ENCODE measurements at regions not wholly inside any gene's neighbourhood (a gene's known extent, or its start where the extent isn't known, plus 50 kb on each side); places are given as distances from the start of the nearest gene placed in this dataset.

DNA sequence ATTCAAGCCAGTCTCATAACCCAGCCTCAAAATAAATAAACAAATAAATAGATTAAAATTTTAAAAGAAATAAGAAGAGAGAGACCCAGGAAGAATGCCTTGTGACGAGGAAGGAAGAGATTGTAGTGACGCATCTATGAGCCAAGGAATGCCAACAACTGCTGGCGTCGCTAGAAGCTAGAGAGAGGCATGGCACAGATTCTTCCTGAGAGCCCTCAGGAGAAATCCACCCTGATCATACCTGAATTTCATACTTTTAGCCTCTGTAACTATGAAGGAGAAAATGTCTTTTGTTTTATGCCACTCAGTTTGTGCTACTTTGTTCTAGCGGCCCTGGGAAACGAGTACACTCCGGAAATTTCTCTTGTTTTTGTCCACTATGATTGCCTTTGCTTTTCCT lies 103.9 kb downstream of the C9orf50 start:
- TF ChIP-seq CTCF (conservative IDR thresholded peaks at IDR 0.05 in 1 of 2, IDR thresholded peaks at IDR 0.05 in 1 of 2; ENCODE audit: extremely low read depth in 1 of 2, insufficient read depth in 1 of 2, low read depth in 1 of 2, low read length in 2 of 2) (no peak), EZH2 (IDR thresholded peaks at IDR 0.05; ENCODE audit: borderline replicate concordance, low read length) (no peak)

Data from mammary epithelial cell (primary cell).